Adrenal gland (tissue), 5 donors: ENCODE measurements at regions not wholly inside any gene's neighbourhood (a gene's known extent, or its start where the extent isn't known, plus 50 kb on each side); places are given as distances from the start of the nearest gene placed in this dataset.

ENCODE experiments used
- POLR2A ChIP-seq, 2 donors: fragments of 450-650 bp; IDR thresholded peaks; one replicate each; pipeline ENCODE4 v1.6.1; 2017; ENCODE audit warnings: antibody characterized with exemption in 2 of 2, mild to moderate bottlenecking in 2 of 2, moderate library complexity in 1 of 2
- TF ChIP-seq, protein P1 (sequence below), 6 experiments: fragments of 450-650 bp in 4 of 6; fragments of 200-600 bp in 2 of 6; sonication (generic) in 1 of 6; IDR thresholded peaks; 1 replicate in 5 of 6; 2 replicates in 1 of 6; pipeline versions ENCODE4 v1.5.1 to v1.8.0; 2016 to 2021; ENCODE audit warnings: antibody characterized with exemption in 6 of 6, mild to moderate bottlenecking in 2 of 6, moderate library complexity in 1 of 6
- donor health status: DM: no; HTN: no; CAD: no.

DNA sequence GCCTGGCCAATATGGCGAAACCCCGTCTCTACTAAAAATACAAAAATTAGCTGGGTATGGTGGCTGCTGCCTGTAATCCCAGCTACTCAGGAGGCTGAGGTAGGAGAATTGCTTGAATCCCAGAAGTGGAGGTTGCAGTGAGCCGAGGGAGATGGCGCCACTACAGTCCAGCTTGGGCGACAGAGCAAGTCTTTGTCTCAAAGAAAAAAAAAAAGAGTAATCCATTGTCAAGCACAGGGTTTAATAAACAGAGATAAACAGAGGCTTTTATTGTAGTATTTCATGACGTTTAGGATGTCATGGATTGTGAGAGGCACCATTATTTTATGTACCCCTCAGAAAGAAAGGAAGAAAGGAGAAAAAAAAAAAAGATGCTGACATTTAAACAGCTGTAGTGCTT, 75.2 kb upstream of the RNU2-1 start:
- TF ChIP-seq, protein P1, sequence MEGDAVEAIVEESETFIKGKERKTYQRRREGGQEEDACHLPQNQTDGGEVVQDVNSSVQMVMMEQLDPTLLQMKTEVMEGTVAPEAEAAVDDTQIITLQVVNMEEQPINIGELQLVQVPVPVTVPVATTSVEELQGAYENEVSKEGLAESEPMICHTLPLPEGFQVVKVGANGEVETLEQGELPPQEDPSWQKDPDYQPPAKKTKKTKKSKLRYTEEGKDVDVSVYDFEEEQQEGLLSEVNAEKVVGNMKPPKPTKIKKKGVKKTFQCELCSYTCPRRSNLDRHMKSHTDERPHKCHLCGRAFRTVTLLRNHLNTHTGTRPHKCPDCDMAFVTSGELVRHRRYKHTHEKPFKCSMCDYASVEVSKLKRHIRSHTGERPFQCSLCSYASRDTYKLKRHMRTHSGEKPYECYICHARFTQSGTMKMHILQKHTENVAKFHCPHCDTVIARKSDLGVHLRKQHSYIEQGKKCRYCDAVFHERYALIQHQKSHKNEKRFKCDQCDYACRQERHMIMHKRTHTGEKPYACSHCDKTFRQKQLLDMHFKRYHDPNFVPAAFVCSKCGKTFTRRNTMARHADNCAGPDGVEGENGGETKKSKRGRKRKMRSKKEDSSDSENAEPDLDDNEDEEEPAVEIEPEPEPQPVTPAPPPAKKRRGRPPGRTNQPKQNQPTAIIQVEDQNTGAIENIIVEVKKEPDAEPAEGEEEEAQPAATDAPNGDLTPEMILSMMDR (IDR thresholded peaks at IDR 0.05), result no peak
- no peak for TF ChIP-seq POLR2A (IDR thresholded peaks at IDR 0.05)
